OCI-LY7 (cell line): ENCODE measurements at regions not wholly inside any gene's neighbourhood (a gene's known extent, or its start where the extent isn't known, plus 50 kb on each side); places are given as distances from the start of the nearest gene placed in this dataset.

Experiments used
- BruUV-seq: library from RNA; stranded (reverse); fragments of 400-500 nt; replicated peaks from 2 replicates; lab custom pipeline; 2021; lab: Mats Ljungman, UMichigan
- CTCF ChIA-PET: fragments of 300-600 bp; sonication (Branson Sonifier 250); formaldehyde crosslinking; loops from one replicate; lab custom pipeline; 2022; ENCODE audit warnings: antibody characterized with exemption; ENCODE audit not compliant: unreplicated experiment; lab: Charles Lee
- POLR2A ChIA-PET: fragments of 300-600 bp; sonication (Branson Sonifier 250); formaldehyde crosslinking; loops from one replicate; lab custom pipeline; 2022; ENCODE audit warnings: antibody characterized with exemption; lab: Charles Lee
- DNase-seq: peaks from one replicate; pipeline ENCODE4 v3.0.0-alpha.2; 2015; ENCODE audit warnings: low spot score
- H2AFZ ChIP-seq: fragments of 200-600 bp; sonication (generic), shearing (Covaris generic); 2 replicates; pipeline ENCODE4 v1.6.1; 2014; ENCODE audit warnings: mild to moderate bottlenecking, antibody characterized with exemption, low read length, moderate library complexity
- H3K27ac ChIP-seq: fragments of 200-600 bp; sonication (generic); 2 replicates; pipeline ENCODE4 v1.5.1; 2014; ENCODE audit warnings: mixed run types, low read depth, mild to moderate bottlenecking, moderate library complexity, low read length, inconsistent platforms; ENCODE audit not compliant: poor library complexity, severe bottlenecking
- H3K36me3 ChIP-seq: fragments of 200-600 bp; sonication (generic); 2 replicates; pipeline ENCODE4 v1.6.1; 2014; ENCODE audit warnings: mild to moderate bottlenecking, antibody characterized with exemption, low read length, moderate library complexity, mixed read lengths; ENCODE audit not compliant: insufficient read depth
- H3K4me1 ChIP-seq: fragments of 200-600 bp; sonication (generic); 2 replicates; pipeline ENCODE4 v1.5.1; 2014; ENCODE audit warnings: mild to moderate bottlenecking, low read length; ENCODE audit not compliant: insufficient read depth, poor library complexity, severe bottlenecking
- H3K4me2 ChIP-seq: fragments of 200-600 bp; sonication (generic); 2 replicates; pipeline ENCODE4 v1.6.1; 2014; ENCODE audit warnings: mild to moderate bottlenecking, low read length
- H3K4me3 ChIP-seq: fragments of 200-600 bp; sonication (generic); 2 replicates; pipeline ENCODE4 v1.5.1; 2014; ENCODE audit warnings: mild to moderate bottlenecking, low read depth, low read length; ENCODE audit not compliant: poor library complexity, severe bottlenecking
- H3K79me2 ChIP-seq: fragments of 200-600 bp; sonication (generic); 2 replicates; pipeline ENCODE4 v1.6.1; 2016; ENCODE audit warnings: low read depth, mild to moderate bottlenecking, low read length, moderate library complexity, mixed read lengths; ENCODE audit not compliant: insufficient read depth
- H3K9me2 ChIP-seq: fragments of 200-600 bp; sonication (generic); 2 replicates; pipeline ENCODE4 v1.6.1; 2016; ENCODE audit warnings: mild to moderate bottlenecking, low read length, mixed read lengths; ENCODE audit not compliant: insufficient read depth
- H3K9me3 ChIP-seq: fragments of 200-600 bp; sonication (generic); 2 replicates; pipeline ENCODE4 v1.6.1; 2014; ENCODE audit warnings: mild to moderate bottlenecking, mixed run types, low read length, mixed read lengths
- H4K20me1 ChIP-seq: fragments of 200-600 bp; sonication (generic); 2 replicates; pipeline ENCODE4 v1.6.1; 2014; ENCODE audit warnings: mild to moderate bottlenecking, antibody characterized with exemption, low read length, moderate library complexity, mixed read lengths; ENCODE audit not compliant: insufficient read depth
- EZH2phosphoT487 ChIP-seq: fragments of 200-600 bp; sonication (generic); IDR thresholded peaks from 2 replicates; pipeline ENCODE4 v1.6.1; 2018; ENCODE audit warnings: low read depth, borderline replicate concordance, mild to moderate bottlenecking, mixed run types, antibody characterized with exemption, low read length, moderate library complexity, mixed read lengths
- intact Hi-C: fragments of 100-400 bp; cut with micrococcal nuclease; formaldehyde crosslinking; loops from one replicate; pipeline ENCODE4 v1.10.0; 2022; ENCODE audit not compliant: unreplicated experiment
- TF ChIP-seq, protein P1 (sequence below): fragments of 200-600 bp; sonication (generic); conservative IDR thresholded peaks from 2 replicates; pipeline ENCODE4 v1.5.1; 2014; ENCODE audit warnings: mild to moderate bottlenecking, antibody characterized with exemption, low read length, moderate library complexity, mixed read lengths

DNA sequence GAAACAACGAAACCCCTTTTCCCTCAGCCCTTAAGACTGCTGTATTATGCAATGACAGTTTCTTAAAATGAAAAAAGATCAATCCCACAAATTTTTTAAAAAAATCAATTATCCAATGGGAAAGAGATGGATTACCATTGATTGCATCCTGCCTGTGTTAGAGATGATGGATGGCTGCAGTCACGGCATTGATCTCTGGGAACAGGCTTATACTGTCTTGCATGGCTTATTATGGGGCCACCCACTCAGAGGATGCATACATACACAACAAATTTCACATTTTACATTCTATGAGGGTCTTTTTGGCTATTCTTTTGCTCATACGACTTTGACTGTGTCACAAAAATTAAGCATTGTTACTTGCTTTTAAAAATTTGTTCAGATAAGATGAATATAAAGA, 724.3 kb downstream of the HDGFL1 start:
- TF ChIP-seq EZH2phosphoT487 = no peak
- TF ChIP-seq, protein P1, sequence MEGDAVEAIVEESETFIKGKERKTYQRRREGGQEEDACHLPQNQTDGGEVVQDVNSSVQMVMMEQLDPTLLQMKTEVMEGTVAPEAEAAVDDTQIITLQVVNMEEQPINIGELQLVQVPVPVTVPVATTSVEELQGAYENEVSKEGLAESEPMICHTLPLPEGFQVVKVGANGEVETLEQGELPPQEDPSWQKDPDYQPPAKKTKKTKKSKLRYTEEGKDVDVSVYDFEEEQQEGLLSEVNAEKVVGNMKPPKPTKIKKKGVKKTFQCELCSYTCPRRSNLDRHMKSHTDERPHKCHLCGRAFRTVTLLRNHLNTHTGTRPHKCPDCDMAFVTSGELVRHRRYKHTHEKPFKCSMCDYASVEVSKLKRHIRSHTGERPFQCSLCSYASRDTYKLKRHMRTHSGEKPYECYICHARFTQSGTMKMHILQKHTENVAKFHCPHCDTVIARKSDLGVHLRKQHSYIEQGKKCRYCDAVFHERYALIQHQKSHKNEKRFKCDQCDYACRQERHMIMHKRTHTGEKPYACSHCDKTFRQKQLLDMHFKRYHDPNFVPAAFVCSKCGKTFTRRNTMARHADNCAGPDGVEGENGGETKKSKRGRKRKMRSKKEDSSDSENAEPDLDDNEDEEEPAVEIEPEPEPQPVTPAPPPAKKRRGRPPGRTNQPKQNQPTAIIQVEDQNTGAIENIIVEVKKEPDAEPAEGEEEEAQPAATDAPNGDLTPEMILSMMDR = no peak

GRCh38 chr6:23301556-23301955, 732.2 kb downstream of the HDGFL1 start:
- Histone ChIP-seq H4K20me1 (no peaks in the 10 kb centered on the region), H3K4me2 (no peak overlapping the region), H3K9me2 (no peaks in the 10 kb centered on the region), H3K27ac (no peak overlapping the region), H3K4me3 (no peak overlapping the region), H3K79me2 (no peaks in the 10 kb centered on the region), H2AFZ (no peak overlapping the region), H3K36me3 (no peaks in the 10 kb centered on the region), H3K9me3 (no peaks in the 10 kb centered on the region), H3K4me1 (no peaks in the 10 kb centered on the region)
- BruUV-seq = no TSS peak
- no peak for DNase-seq
- intact Hi-C loops = no loop called here
- TF ChIP-seq EZH2phosphoT487 = no peak
- TF ChIP-seq, protein P1 = no peak
- ChIA-PET CTCF (no interaction called here), POLR2A (no interaction called here)

More for the DNA sequence above, 724.3 kb downstream of the HDGFL1 start:
- BruUV-seq = no TSS peak
- Histone ChIP-seq H3K4me2 (no peak overlapping the region), H3K27ac (no peak overlapping the region), H3K9me3 (no peaks in the 10 kb centered on the region), H3K79me2 (no peaks in the 10 kb centered on the region), H3K4me3 (no peak overlapping the region), H2AFZ (no peak overlapping the region), H3K36me3 (no peaks in the 10 kb centered on the region), H4K20me1 (no peaks in the 10 kb centered on the region), H3K4me1 (no peaks in the 10 kb centered on the region), H3K9me2 (no peaks in the 10 kb centered on the region)
- intact Hi-C loops = no loop called here
- DNase-seq = no peak
- CTCF ChIA-PET = no interaction called here
- POLR2A ChIA-PET = no interaction called here

DNA sequence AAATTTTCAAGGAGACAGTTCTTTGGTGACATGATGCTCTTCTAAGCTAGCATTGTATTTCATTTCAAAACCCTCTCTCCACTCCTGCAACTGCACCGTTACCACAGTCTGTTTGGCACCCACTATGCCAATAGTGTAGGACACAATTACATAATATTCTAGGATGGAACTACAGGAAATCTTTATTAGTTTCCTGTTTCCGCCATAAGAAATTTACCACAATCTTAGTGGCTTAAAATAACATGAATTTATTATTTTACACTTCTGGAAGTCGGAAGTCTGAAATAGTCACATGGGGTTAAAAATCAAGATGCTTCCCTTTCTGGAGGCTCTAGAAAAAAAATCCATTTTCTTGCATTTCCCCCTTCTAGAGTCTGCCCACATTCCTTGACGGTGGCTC, 733.1 kb downstream of the HDGFL1 start:
- Histone ChIP-seq H3K9me3 (no peaks in the 10 kb centered on the region), H3K4me3 (no peak overlapping the region), H3K27ac (no peak overlapping the region), H3K9me2 (no peaks in the 10 kb centered on the region), H3K36me3 (no peaks in the 10 kb centered on the region), H3K79me2 (no peaks in the 10 kb centered on the region), H3K4me1 (no peaks in the 10 kb centered on the region), H2AFZ (no peak overlapping the region), H4K20me1 (no peaks in the 10 kb centered on the region), H3K4me2 (no peak overlapping the region)
- ChIA-PET CTCF (no interaction called here), POLR2A (no interaction called here)
- intact Hi-C loops = no loop called here
- DNase-seq = no peak
- no TSS peak for BruUV-seq
- TF ChIP-seq EZH2phosphoT487 = no peak
- TF ChIP-seq, protein P1 = no peak
